RWPE2 (cell line): ENCODE measurements at regions not wholly inside any gene's neighbourhood (a gene's known extent, or its start where the extent isn't known, plus 50 kb on each side); places are given as distances from the start of the nearest gene placed in this dataset.

ENCODE experiments used
- ATAC-seq: fragments of 200-7000 bp; cut with Tn5 transposase; 3 replicates; pipeline ENCODE4 v1.9.1; 2021; ENCODE audit warnings: low read depth
- DNase-seq: peaks from one replicate; pipeline ENCODE4 v3.0.0-alpha.2; 2020; ENCODE audit warnings: low spot score
- H3K27ac ChIP-seq: fragments of 450-650 bp; 2 replicates; pipeline ENCODE4 v1.5.1; 2017; ENCODE audit warnings: mild to moderate bottlenecking; ENCODE audit not compliant: poor library complexity, severe bottlenecking
- H3K27me3 ChIP-seq: fragments of 250-450 bp; sonication (Bioruptor Pico); 2 replicates; pipeline ENCODE4 v1.5.1; 2021; ENCODE audit warnings: mild to moderate bottlenecking, moderate library complexity; ENCODE audit not compliant: insufficient read depth, poor library complexity, severe bottlenecking
- H3K36me3 ChIP-seq: fragments of 250-450 bp; sonication (Bioruptor Pico); 2 replicates; pipeline ENCODE4 v1.5.1; 2020; ENCODE audit warnings: low read depth, mild to moderate bottlenecking, moderate library complexity
- H3K4me1 ChIP-seq: fragments of 250-450 bp; sonication (Bioruptor Pico); 2 replicates; pipeline ENCODE4 v1.5.1; 2021; ENCODE audit warnings: mild to moderate bottlenecking, moderate library complexity; ENCODE audit not compliant: insufficient read depth, poor library complexity, severe bottlenecking
- H3K4me3 ChIP-seq: fragments of 250-450 bp; sonication (Bioruptor Pico); 2 replicates; pipeline ENCODE4 v1.5.1; 2021; ENCODE audit warnings: mild to moderate bottlenecking, moderate library complexity; ENCODE audit not compliant: severe bottlenecking
- H3K9me3 ChIP-seq: fragments of 250-450 bp; sonication (Bioruptor Pico); 2 replicates; pipeline ENCODE4 v1.5.1; 2021; ENCODE audit warnings: mild to moderate bottlenecking, moderate library complexity; ENCODE audit not compliant: severe bottlenecking
- TF ChIP-seq, protein P1 (sequence below): fragments of 450-650 bp; IDR thresholded peaks from one replicate; pipeline ENCODE4 v1.5.1; 2017; ENCODE audit warnings: mild to moderate bottlenecking, moderate library complexity; ENCODE audit not compliant: poor library complexity, severe bottlenecking

DNA sequence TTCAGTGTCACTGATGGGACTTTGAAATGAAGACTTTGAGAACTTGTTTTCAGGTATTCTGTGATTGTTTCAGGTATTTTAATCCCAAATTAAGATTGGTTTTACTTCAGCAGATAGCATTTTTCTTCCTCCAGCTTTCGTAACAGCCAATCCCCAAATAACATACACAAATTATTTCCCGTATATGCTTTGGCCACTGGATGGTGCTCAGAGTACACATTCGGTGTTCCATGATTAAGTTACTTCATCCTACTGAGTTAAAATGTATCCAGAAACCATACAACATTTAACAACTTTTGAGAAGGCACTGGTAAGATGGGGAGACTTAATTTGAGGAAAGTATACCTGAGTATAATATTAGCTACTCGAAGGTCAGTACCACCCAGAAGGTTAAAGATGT lies 233.4 kb upstream of the FAM47A start:
- Histone ChIP-seq H3K27me3 (no peaks in the 10 kb centered on the region), H3K4me3 (no peak overlapping the region), H3K27ac (no peak overlapping the region), H3K4me1 (no peaks in the 10 kb centered on the region), H3K36me3 (no peaks in the 10 kb centered on the region), H3K9me3 (no peaks in the 10 kb centered on the region)
- no peak for DNase-seq
- ATAC-seq: no peak
- TF ChIP-seq, protein P1, sequence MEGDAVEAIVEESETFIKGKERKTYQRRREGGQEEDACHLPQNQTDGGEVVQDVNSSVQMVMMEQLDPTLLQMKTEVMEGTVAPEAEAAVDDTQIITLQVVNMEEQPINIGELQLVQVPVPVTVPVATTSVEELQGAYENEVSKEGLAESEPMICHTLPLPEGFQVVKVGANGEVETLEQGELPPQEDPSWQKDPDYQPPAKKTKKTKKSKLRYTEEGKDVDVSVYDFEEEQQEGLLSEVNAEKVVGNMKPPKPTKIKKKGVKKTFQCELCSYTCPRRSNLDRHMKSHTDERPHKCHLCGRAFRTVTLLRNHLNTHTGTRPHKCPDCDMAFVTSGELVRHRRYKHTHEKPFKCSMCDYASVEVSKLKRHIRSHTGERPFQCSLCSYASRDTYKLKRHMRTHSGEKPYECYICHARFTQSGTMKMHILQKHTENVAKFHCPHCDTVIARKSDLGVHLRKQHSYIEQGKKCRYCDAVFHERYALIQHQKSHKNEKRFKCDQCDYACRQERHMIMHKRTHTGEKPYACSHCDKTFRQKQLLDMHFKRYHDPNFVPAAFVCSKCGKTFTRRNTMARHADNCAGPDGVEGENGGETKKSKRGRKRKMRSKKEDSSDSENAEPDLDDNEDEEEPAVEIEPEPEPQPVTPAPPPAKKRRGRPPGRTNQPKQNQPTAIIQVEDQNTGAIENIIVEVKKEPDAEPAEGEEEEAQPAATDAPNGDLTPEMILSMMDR: peak; percentile 56

DNA sequence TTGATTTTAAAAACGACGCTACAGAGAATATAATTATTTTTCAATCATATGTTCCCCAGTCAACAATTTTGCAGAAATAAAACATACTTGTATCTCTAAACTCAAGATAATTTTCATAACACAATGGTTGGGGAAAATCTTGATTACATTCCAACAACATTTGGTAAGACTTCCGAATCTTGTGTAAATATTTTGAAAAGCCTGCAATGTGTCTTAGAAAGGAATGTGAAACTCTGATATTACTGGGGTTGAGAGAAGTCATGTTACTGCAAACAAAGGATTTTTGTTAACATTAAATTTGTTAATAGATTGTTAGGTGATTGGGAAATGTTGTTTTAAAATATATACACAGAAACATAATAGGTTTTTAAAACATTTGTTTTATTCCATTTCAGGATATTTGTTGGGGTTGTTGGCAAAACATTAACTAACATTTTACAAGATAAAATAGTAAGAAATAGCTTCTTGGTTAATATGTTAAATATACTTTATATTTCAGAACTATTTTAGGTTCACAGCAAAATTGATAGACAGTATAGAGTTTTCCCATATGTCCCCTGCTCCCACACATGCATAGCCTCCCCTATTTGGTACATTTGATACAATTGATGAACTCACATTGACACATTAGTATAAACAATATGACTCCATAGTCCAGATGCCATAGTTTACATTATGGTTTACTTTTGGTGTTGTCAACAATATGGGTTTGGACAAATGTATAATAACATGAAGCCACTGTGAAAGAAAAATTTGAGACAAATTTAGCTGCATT lies 218.6 kb upstream of the FAM47A start:
- DNase-seq: no peak
- no peak overlapping the region for H3K4me3 ChIP-seq
- no peaks in the 10 kb centered on the region for H3K36me3 ChIP-seq
- no peaks in the 10 kb centered on the region for H3K4me1 ChIP-seq
- TF ChIP-seq, protein P1: no peak
- ATAC-seq: no peak
- no peaks in the 10 kb centered on the region for H3K9me3 ChIP-seq
- no peak overlapping the region for H3K27ac ChIP-seq
- H3K27me3 ChIP-seq: no peaks in the 10 kb centered on the region

DNA sequence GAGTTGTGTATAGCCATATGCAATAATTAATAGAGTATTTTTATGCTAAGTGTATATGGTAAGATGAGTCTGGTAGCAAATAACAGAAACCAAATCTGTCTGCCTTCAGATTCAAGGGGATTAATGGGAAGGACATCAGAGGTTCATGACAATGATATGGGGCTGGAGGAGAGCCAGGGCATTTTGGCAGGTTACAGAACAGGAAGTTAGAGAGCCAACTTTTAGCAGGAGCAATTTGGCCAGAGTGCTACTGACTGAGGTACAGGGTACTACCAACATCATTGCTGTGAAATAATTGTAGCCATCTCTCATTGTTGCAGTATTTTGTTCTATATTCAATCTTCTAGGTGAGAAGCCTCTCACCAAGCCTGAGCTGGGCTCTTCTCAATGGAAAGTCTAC lies 210.9 kb upstream of the FAM47A start:
- Histone ChIP-seq H3K9me3 (no peaks in the 10 kb centered on the region), H3K27ac (no peak overlapping the region), H3K4me1 (no peaks in the 10 kb centered on the region), H3K36me3 (no peaks in the 10 kb centered on the region), H3K4me3 (no peak overlapping the region), H3K27me3 (no peaks in the 10 kb centered on the region)
- no peak for ATAC-seq
- TF ChIP-seq, protein P1: no peak
- DNase-seq: no peak

DNA sequence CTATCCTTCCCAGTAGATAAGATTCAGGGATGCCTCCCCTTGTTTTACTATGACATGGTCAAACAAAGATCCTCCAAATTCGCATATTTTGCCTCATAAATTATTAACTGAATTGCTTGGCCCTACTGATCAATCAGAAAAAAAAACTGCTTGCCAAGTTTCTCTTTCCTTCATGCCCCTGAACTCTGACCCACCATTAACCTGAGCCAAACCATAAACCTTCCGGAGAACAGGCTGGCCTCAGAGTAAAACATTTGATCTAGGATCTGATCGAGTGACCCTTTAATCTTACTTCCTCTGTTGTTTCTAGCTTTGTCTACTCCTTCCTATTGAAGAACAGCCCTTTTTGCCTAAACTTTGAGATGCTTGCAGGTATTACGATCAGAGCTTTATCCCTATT lies 209.7 kb upstream of the FAM47A start:
- no peak for ATAC-seq

DNA sequence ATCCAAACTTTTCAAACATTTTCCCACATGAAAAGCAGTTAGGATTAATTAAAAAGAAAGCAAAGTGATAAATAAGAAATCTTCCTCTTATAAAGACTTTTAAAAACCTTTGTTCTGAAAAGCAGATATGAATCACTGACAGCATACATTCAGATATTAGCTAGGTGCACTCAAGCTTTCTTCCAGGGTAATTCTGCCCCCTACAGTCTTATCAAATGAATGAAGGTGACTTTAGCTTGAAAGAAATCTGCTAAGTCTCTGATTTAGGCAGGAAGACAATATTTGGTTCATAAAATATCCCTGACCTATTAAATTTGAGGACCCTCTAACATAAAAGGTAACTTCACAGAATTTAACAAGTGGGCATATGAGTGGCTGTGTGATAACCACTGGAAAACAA lies 209.1 kb upstream of the FAM47A start:
- DNase-seq: no peak

More for the DNA sequence above, 209.7 kb upstream of the FAM47A start:
- Histone ChIP-seq H3K9me3 (no peaks in the 10 kb centered on the region), H3K4me1 (no peaks in the 10 kb centered on the region), H3K4me3 (no peak overlapping the region), H3K27ac (no peak overlapping the region), H3K27me3 (no peaks in the 10 kb centered on the region), H3K36me3 (no peaks in the 10 kb centered on the region)
- DNase-seq: no peak
- TF ChIP-seq, protein P1: no peak

More for the DNA sequence above, 209.1 kb upstream of the FAM47A start:
- TF ChIP-seq, protein P1: no peak
- Histone ChIP-seq H3K4me3 (no peak overlapping the region), H3K4me1 (no peaks in the 10 kb centered on the region), H3K27me3 (no peaks in the 10 kb centered on the region), H3K27ac (no peak overlapping the region), H3K36me3 (no peaks in the 10 kb centered on the region), H3K9me3 (no peaks in the 10 kb centered on the region)
- ATAC-seq: no peak
